B cell (primary cell): ENCODE measurements at regions not wholly inside any gene's neighbourhood (a gene's known extent, or its start where the extent isn't known, plus 50 kb on each side); places are given as distances from the start of the nearest gene placed in this dataset.
"Not testable (repeated sequence)": the region's sequence is repeated elsewhere in the genome, so short reads cannot be mapped to it uniquely, and the experiment has no call there.

Experiments used
- ATAC-seq: fragments of 200-7000 bp; cut with Tn5 transposase; one replicate; pipeline ENCODE4 v1.10.0; 2021; ENCODE audit warnings: low read depth, mild to moderate bottlenecking, moderate number of reproducible peaks, moderate library complexity
- CTCF ChIA-PET: fragments of 350-600 bp; sonication (Branson Sonifier 250); formaldehyde crosslinking; loops from one replicate; lab custom pipeline; 2021; ENCODE audit warnings: antibody characterized with exemption, inconsistent platforms; lab: Charles Lee
- POLR2A ChIA-PET: fragments of 350-600 bp; sonication (Branson Sonifier 250); formaldehyde crosslinking; loops from one replicate; lab custom pipeline; 2021; ENCODE audit warnings: antibody characterized with exemption; lab: Charles Lee
- DNase-seq: peaks from one replicate; pipeline ENCODE4 v3.0.0; 2013
- H2AFZ ChIP-seq: 2 replicates; pipeline ENCODE4 v1.6.1; 2012; ENCODE audit warnings: mild to moderate bottlenecking, low read depth, low read length; ENCODE audit not compliant: insufficient read depth, poor library complexity, severe bottlenecking
- H3K27ac ChIP-seq, 2 donors: 1 replicate in 1 of 2; 2 replicates in 1 of 2; pipeline ENCODE4 v1.5.1; 2012 to 2013; ENCODE audit warnings: low read length in 2 of 2, mild to moderate bottlenecking in 2 of 2, moderate library complexity in 1 of 2
- H3K27me3 ChIP-seq, 4 experiments: fragments of 200-600 bp in 1 of 4; sonication (generic) in 1 of 4; replicated peaks in 1 of 4; 1 replicate in 2 of 4; 2 replicates in 2 of 4; pipeline versions ENCODE4 v1.6.1 to v1.7.0; 2013 to 2016; ENCODE audit warnings: low read length in 3 of 4, mild to moderate bottlenecking in 2 of 4, mixed read lengths in 1 of 4, moderate library complexity in 1 of 4; ENCODE audit not compliant: insufficient read depth in 4 of 4, control insufficient read depth in 3 of 4; ENCODE audit errors: control extremely low read depth in 1 of 4
- H3K36me3 ChIP-seq, 2 experiments: replicated peaks in 1 of 2; 1 replicate in 1 of 2; 2 replicates in 1 of 2; pipeline versions ENCODE4 v1.6.1 to v1.7.1; 2013; ENCODE audit warnings: low read length in 1 of 2; ENCODE audit not compliant: insufficient read depth in 2 of 2, control insufficient read depth in 1 of 2; ENCODE audit errors: control extremely low read depth in 1 of 2, extremely low read depth in 1 of 2
- H3K4me1 ChIP-seq, 2 donors: fragments of 200-600 bp in 1 of 2; sonication (generic) in 1 of 2; 1 replicate in 1 of 2; 2 replicates in 1 of 2; pipeline versions ENCODE4 v1.5.1 to v1.6.1; 2013 to 2017; ENCODE audit warnings: low read length in 2 of 2; ENCODE audit not compliant: control insufficient read depth in 2 of 2, insufficient read depth in 2 of 2
- H3K4me2 ChIP-seq: replicated peaks from 2 replicates; pipeline ENCODE3; 2012; ENCODE audit warnings: mild to moderate bottlenecking, low read depth, low read length; ENCODE audit not compliant: poor library complexity, severe bottlenecking
- H3K4me3 ChIP-seq, 5 experiments: fragments of 200-600 bp in 1 of 5; sonication (generic) in 1 of 5; 1 replicate in 3 of 5; 2 replicates in 2 of 5; pipeline versions ENCODE4 v1.5.1 to v1.7.0; 2011 to 2016; ENCODE audit warnings: low read length in 4 of 5, mild to moderate bottlenecking in 4 of 5, low read depth in 2 of 5, control low read depth in 1 of 5, moderate library complexity in 1 of 5; ENCODE audit not compliant: insufficient read depth in 1 of 5; ENCODE audit errors: control extremely low read depth in 1 of 5, extremely low read depth in 1 of 5
- H3K79me2 ChIP-seq: fragments of 200-600 bp; sonication (generic); one replicate; pipeline ENCODE4 v1.6.0; 2016; ENCODE audit warnings: low read length; ENCODE audit not compliant: control insufficient read depth, insufficient read depth
- H3K9ac ChIP-seq: fragments of 200-600 bp; sonication (generic); 2 replicates; pipeline ENCODE4 v1.6.1; 2017; ENCODE audit warnings: mild to moderate bottlenecking, low read length, moderate library complexity
- H3K9me3 ChIP-seq, 3 donors: one replicate each; pipeline versions ENCODE4 v1.6.1 to v1.7.1; 2013; ENCODE audit warnings: low read length in 2 of 3; ENCODE audit not compliant: control insufficient read depth in 2 of 3, insufficient read depth in 1 of 3; ENCODE audit errors: control extremely low read depth in 1 of 3
- H4K20me1 ChIP-seq: 2 replicates; pipeline ENCODE4 v1.6.0; 2012; ENCODE audit warnings: mild to moderate bottlenecking, low read length; ENCODE audit not compliant: insufficient read depth, control insufficient read depth, poor library complexity, severe bottlenecking
- H3K27ac Mint-ChIP-seq: one replicate; pipeline ENCODE4 v1.8.0; 2021; ENCODE audit warnings: mixed read lengths
- H3K27me3 Mint-ChIP-seq: one replicate; pipeline ENCODE4 v1.8.0; 2021; ENCODE audit warnings: mixed read lengths
- H3K4me1 Mint-ChIP-seq: one replicate; pipeline ENCODE4 v1.8.0; 2021; ENCODE audit warnings: mixed read lengths
- H3K4me3 Mint-ChIP-seq: one replicate; pipeline ENCODE4 v1.8.0; 2021; ENCODE audit warnings: mixed read lengths
- H3K9me3 Mint-ChIP-seq: one replicate; pipeline ENCODE4 v1.8.0; 2022; ENCODE audit warnings: mixed read lengths; ENCODE audit not compliant: insufficient read depth
- EZH2 ChIP-seq: IDR thresholded peaks from 2 replicates; pipeline ENCODE4 v1.6.1; 2012; ENCODE audit warnings: borderline replicate concordance, low read depth, mild to moderate bottlenecking, moderate library complexity, low read length; ENCODE audit not compliant: insufficient read depth, poor library complexity, severe bottlenecking
- WGBS: methylation state at CpG from one replicate; pipeline ENCODE4 v1.1.5; 2013; ENCODE audit warnings: missing lambda C conversion rate; ENCODE audit not compliant: insufficient coverage; 5-methylcytosine and 5-hydroxymethylcytosine counted together
- intact Hi-C: fragments of 100-400 bp; cut with micrococcal nuclease; formaldehyde crosslinking; loops from one replicate; pipeline ENCODE4 v1.10.0; 2022
- TF ChIP-seq, protein P1 (sequence below): fragments of 200-600 bp; IDR thresholded peaks from one replicate; pipeline ENCODE4 v1.8.0; 2022; ENCODE audit warnings: antibody characterized with exemption, mild to moderate bottlenecking

DNA sequence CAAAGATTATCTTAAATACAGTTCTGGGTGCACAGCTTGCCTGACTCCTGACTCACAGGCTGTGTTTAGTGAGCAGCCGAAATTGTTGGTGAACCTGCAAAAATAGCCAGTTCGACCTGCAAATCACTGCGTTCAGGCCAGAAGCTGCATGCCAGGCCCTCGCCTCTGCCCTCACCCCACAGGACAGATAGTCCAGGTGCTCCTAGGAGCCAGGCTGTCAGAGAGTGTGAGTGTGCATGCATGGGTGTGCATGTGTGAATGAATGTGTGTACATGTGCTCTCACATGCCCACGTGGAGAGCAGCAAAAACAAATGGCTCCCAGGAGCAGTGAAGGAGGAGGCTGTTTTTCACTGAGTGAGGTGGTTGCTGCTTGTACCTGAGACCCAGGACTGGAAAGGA is 131.8 kb downstream of the ABCC12 start:
- Histone ChIP-seq H3K9ac (no peak overlapping the region), H3K4me3 (no peak overlapping the region), H4K20me1 (no peaks in the 10 kb centered on the region), H3K27ac (no peak overlapping the region), H3K79me2 (no peaks in the 10 kb centered on the region), H3K36me3 (no peaks in the 10 kb centered on the region), H3K4me2 (no peak overlapping the region), H3K27me3 (peaks cover 0 to 7% (median 0%) of the 10 kb centered on the region in 4 experiments), H2AFZ (no peak overlapping the region), H3K4me1 (no peaks in the 10 kb centered on the region), H3K9me3 (no peaks in the 10 kb centered on the region)
- ATAC-seq (no peak), DNase-seq (no peak)
- no peak for TF ChIP-seq EZH2
- TF ChIP-seq, protein P1, sequence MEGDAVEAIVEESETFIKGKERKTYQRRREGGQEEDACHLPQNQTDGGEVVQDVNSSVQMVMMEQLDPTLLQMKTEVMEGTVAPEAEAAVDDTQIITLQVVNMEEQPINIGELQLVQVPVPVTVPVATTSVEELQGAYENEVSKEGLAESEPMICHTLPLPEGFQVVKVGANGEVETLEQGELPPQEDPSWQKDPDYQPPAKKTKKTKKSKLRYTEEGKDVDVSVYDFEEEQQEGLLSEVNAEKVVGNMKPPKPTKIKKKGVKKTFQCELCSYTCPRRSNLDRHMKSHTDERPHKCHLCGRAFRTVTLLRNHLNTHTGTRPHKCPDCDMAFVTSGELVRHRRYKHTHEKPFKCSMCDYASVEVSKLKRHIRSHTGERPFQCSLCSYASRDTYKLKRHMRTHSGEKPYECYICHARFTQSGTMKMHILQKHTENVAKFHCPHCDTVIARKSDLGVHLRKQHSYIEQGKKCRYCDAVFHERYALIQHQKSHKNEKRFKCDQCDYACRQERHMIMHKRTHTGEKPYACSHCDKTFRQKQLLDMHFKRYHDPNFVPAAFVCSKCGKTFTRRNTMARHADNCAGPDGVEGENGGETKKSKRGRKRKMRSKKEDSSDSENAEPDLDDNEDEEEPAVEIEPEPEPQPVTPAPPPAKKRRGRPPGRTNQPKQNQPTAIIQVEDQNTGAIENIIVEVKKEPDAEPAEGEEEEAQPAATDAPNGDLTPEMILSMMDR = no peak
- WGBS = 77% methylated on average over 5 of the region's 5 CpGs
- no peaks in the 10 kb centered on the region for H3K9me3 Mint-ChIP-seq
- H3K27me3 Mint-ChIP-seq = peaks cover 15% of the 10 kb centered on the region
- no peak overlapping the region for H3K27ac Mint-ChIP-seq
- intact Hi-C loops = no loop called here
- CTCF ChIA-PET = no interaction called here
- POLR2A ChIA-PET = no interaction called here
- no peaks in the 10 kb centered on the region for H3K4me1 Mint-ChIP-seq
- H3K4me3 Mint-ChIP-seq = no peak overlapping the region

DNA sequence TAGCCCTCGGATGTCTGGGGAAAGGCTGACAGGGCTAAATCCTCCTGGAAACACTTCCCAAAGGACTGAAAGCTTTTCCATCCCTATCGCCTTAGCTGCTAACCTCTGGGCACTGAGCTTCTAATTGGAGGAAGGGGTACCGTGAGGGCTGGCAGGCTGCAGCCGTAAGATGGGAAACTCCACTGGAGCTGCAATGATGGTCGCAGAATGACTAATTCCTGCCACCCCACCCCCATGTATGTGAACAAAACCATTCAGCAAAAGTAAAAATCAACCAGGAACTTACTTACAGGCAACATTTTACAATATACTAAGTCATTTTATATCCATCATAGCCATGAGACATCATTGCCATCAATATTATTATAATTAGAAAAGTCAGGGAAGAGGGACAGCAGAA is 133.3 kb downstream of the ABCC12 start:
- H3K79me2 ChIP-seq = no peaks in the 10 kb centered on the region
- Mint-ChIP-seq H3K4me1 (no peaks in the 10 kb centered on the region), H3K4me3 (no peak overlapping the region), H3K27ac (no peak overlapping the region), H3K9me3 (no peaks in the 10 kb centered on the region), H3K27me3 (peaks cover 15% of the 10 kb centered on the region)
- H3K36me3 ChIP-seq = no peaks in the 10 kb centered on the region
- no peak overlapping the region for H3K27ac ChIP-seq
- no peak overlapping the region for H2AFZ ChIP-seq
- no peak overlapping the region for H3K4me2 ChIP-seq
- H3K4me1 ChIP-seq = no peaks in the 10 kb centered on the region
- intact Hi-C loops = no loop called here
- no peaks in the 10 kb centered on the region for H3K9me3 ChIP-seq
- no peak for ATAC-seq
- ChIA-PET POLR2A (no interaction called here), CTCF (no interaction called here)
- peaks cover 0 to 7% (median 0%) of the 10 kb centered on the region in 4 experiments for H3K27me3 ChIP-seq
- no peak overlapping the region for H3K9ac ChIP-seq
- no peak overlapping the region for H3K4me3 ChIP-seq
- TF ChIP-seq, protein P1 = no peak
- no peak for TF ChIP-seq EZH2
- no peaks in the 10 kb centered on the region for H4K20me1 ChIP-seq
- no peak for DNase-seq
- 80% methylated on average over 3 of the region's 5 CpGs for WGBS

DNA sequence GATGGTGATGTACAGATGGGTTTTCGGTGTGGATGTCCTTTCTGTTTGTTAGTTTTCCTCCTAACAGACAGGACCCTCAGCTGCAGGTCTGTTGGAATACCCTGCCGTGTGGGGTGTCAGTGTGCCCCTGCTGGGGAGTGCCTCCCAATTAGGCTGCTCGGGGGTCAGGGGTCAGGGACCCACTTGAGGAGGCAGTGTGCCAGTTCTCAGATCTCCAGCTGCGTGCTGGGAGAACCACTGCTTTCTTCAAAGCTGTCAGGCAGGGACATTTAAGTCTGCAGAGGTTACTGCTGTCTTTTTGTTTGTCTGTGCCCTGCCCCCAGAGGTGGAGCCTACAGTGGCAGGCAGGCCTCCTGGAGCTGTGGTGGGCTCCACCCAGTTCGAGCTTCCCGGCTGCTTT is 135.2 kb downstream of the ABCC12 start:
- H3K27me3 Mint-ChIP-seq, ATAC-seq, H2AFZ ChIP-seq, H3K4me1 Mint-ChIP-seq, intact Hi-C loops, H3K4me3 ChIP-seq, H3K9me3 ChIP-seq, DNase-seq, H3K4me1 ChIP-seq, H3K27me3 ChIP-seq, H3K9ac ChIP-seq, H3K9me3 Mint-ChIP-seq, H3K4me3 Mint-ChIP-seq, H4K20me1 ChIP-seq, H3K27ac ChIP-seq, POLR2A ChIA-PET, H3K79me2 ChIP-seq, CTCF ChIA-PET, H3K36me3 ChIP-seq, H3K4me2 ChIP-seq, H3K27ac Mint-ChIP-seq: not testable (repeated sequence)
- 75% methylated on average over 2 of the region's 6 CpGs for WGBS
